Thymus (tissue), 11 donors: ENCODE measurements at regions not wholly inside any gene's neighbourhood (a gene's known extent, or its start where the extent isn't known, plus 50 kb on each side); places are given as distances from the start of the nearest gene placed in this dataset.
A peak's percentile ranks its signal among the peaks of the same experiment; 100 is the strongest.

ENCODE experiments used
- DNase-seq, 9 donors: peaks; one replicate each; pipeline ENCODE4 v3.0.0-alpha.2; 2013; ENCODE audit warnings: low spot score in 9 of 9, low read depth in 6 of 9, missing footprints in 1 of 9
- H3K27ac ChIP-seq, 2 donors: one replicate each; pipeline ENCODE4 v1.5.1; 2013; ENCODE audit warnings: control low read depth in 1 of 2, low read depth in 1 of 2, low read length in 1 of 2, mild to moderate bottlenecking in 1 of 2, moderate library complexity in 1 of 2
- H3K27me3 ChIP-seq, 2 donors: one replicate each; pipeline ENCODE4 v1.5.1; 2013; ENCODE audit warnings: low read length in 1 of 2; ENCODE audit not compliant: control insufficient read depth in 2 of 2, insufficient read depth in 1 of 2
- H3K36me3 ChIP-seq, 2 donors: one replicate each; pipeline ENCODE4 v1.5.1; 2013; ENCODE audit warnings: low read length in 1 of 2, mild to moderate bottlenecking in 1 of 2, moderate library complexity in 1 of 2; ENCODE audit not compliant: control insufficient read depth in 2 of 2, insufficient read depth in 2 of 2
- H3K4me1 ChIP-seq, 2 donors: one replicate each; pipeline ENCODE4 v1.5.1; 2013; ENCODE audit warnings: low read length in 2 of 2; ENCODE audit not compliant: control insufficient read depth in 2 of 2, insufficient read depth in 2 of 2
- H3K4me3 ChIP-seq, 2 donors: one replicate each; pipeline ENCODE4 v1.5.1; 2013; ENCODE audit warnings: low read length in 2 of 2, control low read depth in 1 of 2, mild to moderate bottlenecking in 1 of 2
- H3K9me3 ChIP-seq, 2 donors: one replicate each; pipeline ENCODE4 v1.5.1; 2013; ENCODE audit warnings: low read length in 1 of 2, mild to moderate bottlenecking in 1 of 2; ENCODE audit not compliant: control insufficient read depth in 2 of 2, insufficient read depth in 1 of 2
- WGBS: extraction: QIAGEN DNeasy Blood & Tissue Kit; methylation state at CpG from one replicate; pipeline ENCODE4 v1.1.7; 2013; 5-methylcytosine and 5-hydroxymethylcytosine counted together
- donor health status: healthy.

DNA sequence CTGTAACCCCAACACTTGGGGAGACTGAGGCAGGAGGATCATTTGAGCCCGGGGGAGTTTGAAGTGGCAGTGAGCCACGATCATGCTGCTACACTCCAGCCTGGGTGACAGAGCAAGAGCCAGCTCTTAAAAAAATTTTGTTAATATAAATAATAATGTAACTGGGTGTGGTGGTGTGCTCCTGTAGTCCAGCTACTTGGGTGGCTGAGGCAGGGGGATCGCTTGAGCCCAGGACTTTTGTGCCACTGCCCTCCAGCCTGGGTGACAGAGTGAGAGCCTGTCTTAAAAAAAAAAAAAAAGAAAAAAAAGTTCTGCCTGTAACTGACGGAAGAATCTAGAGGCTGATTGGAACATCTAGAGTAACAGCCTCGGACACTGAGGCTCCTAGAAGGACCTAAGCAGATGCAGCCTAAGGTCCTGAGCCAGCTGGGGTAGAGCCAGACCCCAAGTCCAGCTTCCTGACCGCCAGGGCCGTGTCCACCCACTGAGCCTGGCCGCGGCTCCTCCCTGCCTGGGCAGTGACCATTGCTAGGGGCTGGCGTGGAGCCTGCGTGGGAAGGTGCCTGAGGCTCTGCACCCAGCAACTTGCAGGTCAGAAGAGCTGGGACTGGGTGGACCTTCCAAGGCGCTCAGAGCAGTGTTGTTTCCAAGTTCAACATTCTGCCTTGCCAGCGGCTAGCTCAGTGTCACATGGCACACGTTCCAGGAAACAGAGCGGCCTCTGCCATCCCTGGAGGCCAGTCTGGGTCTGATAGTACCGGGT, 209.4 kb upstream of the CIBAR2 start:
- DNase-seq, result no peak
- 86% methylated on average over 16 of the region's 16 CpGs for WGBS

DNA sequence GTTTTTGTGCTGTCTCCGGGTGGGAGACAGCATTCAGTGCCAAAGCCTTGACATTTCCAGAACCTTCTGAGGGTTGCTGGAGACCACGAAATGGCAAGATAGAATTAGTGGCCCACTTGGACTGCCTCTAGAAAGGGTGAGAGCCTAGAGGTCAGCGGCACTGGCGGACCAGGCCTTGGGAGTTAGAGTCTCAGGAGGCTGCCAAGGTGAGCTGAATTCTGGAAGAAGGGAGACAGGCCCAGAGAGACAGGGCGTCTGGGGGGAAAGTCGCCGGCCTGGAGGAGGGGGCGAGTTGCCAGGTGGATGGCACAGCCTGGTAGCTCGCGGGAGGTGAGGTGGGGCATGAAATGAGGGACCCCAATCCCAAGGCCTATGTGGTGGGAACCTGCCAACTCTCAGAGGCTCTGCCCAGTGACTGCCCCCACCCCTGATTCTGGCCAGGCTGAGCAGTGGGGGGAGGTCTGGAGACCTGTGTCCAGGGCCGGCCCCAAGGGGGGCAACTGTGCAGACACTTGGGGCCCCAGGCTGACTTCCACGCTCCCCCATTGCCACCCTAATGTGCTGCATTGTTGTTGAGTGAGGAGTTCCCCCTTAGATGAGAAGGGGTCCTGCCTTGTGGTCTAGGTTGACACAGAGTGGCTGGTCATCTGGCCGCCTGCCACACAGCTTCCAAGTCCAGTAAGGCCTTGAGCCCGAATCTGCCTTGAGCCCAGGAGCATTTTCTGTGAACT, 211.1 kb upstream of the CIBAR2 start:
- Histone ChIP-seq H3K4me3 (no peak overlapping the region), H3K9me3 (peaks cover 0 to 8% of the 10 kb centered on the region in 2 donors), H3K27me3 (peaks cover 0 to 7% of the 10 kb centered on the region in 2 donors), H3K4me1 (peaks cover 3 to 19% of the 10 kb centered on the region in 2 donors), H3K36me3 (no peaks in the 10 kb centered on the region), H3K27ac (no peak overlapping the region)
- no peak for DNase-seq
- 90% methylated on average over 14 of the region's 14 CpGs for WGBS

More for the DNA sequence above, 209.4 kb upstream of the CIBAR2 start:
- no peaks in the 10 kb centered on the region for H3K36me3 ChIP-seq
- no peak overlapping the region for H3K27ac ChIP-seq
- H3K27me3 ChIP-seq, result no peaks in the 10 kb centered on the region
- H3K9me3 ChIP-seq, result peaks cover 0 to 3% of the 10 kb centered on the region in 2 donors
- H3K4me1 ChIP-seq, result peaks cover 0 to 17% of the 10 kb centered on the region in 2 donors
- no peak overlapping the region for H3K4me3 ChIP-seq

DNA sequence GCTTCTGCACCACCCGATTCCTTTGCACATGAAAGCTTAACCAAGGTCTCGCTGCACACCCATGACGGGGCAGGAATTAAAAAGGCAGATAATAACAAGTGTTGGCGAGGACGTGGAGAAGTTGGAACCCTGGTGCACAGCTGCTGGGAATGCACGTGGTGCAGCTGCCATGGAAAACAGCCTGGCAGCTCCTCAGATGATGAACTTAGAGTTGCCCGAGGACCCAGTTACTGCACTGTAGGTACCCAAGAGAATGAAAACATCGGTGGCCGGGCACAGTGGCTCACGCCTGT, 211.6 kb upstream of the CIBAR2 start:
- Histone ChIP-seq H3K9me3 (peaks cover 0 to 8% of the 10 kb centered on the region in 2 donors), H3K27ac (no peak overlapping the region), H3K4me3 (no peak overlapping the region), H3K27me3 (peaks cover 3 to 12% of the 10 kb centered on the region in 2 donors), H3K36me3 (no peaks in the 10 kb centered on the region), H3K4me1 (peaks cover 7 to 24% of the 10 kb centered on the region in 2 donors)
- no peak for DNase-seq
- WGBS, result 99% methylated on average over 10 of the region's 10 CpGs

DNA sequence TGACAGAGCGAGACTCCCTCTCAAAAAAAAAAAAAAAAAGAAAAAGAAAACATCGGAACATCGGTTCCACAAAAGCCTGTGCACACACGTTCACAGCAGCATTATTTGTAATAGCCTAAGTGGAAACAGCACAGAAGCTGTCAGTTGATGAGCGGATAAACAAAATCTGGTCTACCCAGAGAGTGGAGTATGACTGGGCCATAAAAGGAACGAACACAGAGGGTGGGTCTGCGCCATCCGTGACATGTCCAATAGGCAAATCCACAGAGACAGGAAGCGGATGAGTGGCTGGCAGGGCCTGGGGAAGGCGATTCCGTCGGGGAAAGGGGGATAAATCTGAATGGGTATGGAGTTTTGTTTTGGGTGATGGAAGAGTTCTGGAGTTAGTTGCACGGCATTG, 212.2 kb upstream of the CIBAR2 start:
- whole genome bisulfite sequencing, result 96% methylated on average over 13 of the region's 13 CpGs
- no peak for DNase-seq
- Histone ChIP-seq H3K9me3 (peaks cover 0 to 8% of the 10 kb centered on the region in 2 donors), H3K36me3 (no peaks in the 10 kb centered on the region), H3K27ac (no peak overlapping the region), H3K4me1 (peaks cover 10 to 30% of the 10 kb centered on the region in 2 donors), H3K27me3 (peaks cover 3 to 18% of the 10 kb centered on the region in 2 donors), H3K4me3 (no peak overlapping the region)

DNA sequence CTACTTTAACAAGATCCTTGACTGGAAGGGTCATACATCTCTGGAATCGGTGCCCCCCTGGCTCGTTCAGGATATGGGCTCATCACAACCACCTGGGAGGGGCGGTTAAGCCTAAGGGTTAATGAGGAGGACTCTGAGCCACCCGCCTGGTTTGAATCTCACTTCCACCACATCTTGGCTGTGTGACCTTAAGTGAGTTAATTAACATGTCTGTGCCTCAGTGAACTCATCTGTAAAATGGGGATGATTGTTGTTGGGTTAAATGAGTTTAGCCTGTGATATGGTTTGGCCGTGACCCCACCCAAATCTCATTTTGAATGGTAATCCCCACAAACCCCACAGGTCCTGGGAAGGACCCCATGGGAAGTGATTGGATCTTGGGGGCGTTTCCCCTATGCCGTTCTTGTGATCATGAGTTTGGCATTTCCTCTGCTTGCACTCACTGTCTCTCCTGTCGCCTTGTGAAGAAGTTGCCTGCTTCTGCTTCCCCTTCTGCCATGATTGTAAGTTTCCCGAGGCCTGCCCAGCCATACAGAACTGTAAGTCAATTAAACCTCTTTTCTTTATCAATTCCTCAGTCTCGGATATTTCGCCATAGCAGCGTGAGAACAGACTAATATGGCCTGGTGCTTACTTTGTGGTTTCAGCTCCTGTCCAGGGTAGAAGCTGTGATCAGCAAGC, 214.0 kb upstream of the CIBAR2 start:
- peaks cover 19 to 41% of the 10 kb centered on the region in 2 donors for H3K4me1 ChIP-seq
- H3K9me3 ChIP-seq, result peaks cover 0 to 8% of the 10 kb centered on the region in 2 donors
- peaks cover 3 to 30% of the 10 kb centered on the region in 2 donors for H3K27me3 ChIP-seq
- H3K4me3 ChIP-seq, result no peak overlapping the region
- 86% methylated on average over 12 of the region's 12 CpGs for WGBS
- DNase-seq, result no peak
- no peak overlapping the region for H3K27ac ChIP-seq
- no peaks in the 10 kb centered on the region for H3K36me3 ChIP-seq

DNA sequence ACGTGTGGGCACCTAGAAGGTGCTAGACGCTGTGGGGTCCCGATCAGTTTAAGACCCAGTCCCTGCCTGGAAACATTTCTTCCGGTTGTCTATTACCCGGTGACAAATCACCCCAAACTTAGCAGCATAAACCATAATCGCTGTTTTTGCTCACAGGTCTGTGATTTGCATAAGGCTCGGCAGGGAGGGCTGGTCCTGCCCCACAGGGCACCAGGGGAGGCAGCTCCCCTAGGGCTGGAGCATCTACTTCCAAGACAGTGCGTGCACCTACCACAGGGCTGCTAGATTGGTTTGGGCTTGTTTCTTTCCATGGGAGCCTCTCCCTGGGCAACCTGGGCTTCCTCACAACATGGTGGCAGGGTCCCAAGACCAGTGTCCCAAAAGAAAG, 214.5 kb upstream of the CIBAR2 start:
- H3K27me3 ChIP-seq, result peaks cover 3 to 30% of the 10 kb centered on the region in 2 donors
- no peak for DNase-seq
- peaks cover 0 to 8% of the 10 kb centered on the region in 2 donors for H3K9me3 ChIP-seq
- WGBS, result 89% methylated on average over 8 of the region's 8 CpGs
- H3K27ac ChIP-seq, result no peak overlapping the region
- H3K36me3 ChIP-seq, result no peaks in the 10 kb centered on the region
- peaks cover 19 to 40% of the 10 kb centered on the region in 2 donors for H3K4me1 ChIP-seq
- no peak overlapping the region for H3K4me3 ChIP-seq

DNA sequence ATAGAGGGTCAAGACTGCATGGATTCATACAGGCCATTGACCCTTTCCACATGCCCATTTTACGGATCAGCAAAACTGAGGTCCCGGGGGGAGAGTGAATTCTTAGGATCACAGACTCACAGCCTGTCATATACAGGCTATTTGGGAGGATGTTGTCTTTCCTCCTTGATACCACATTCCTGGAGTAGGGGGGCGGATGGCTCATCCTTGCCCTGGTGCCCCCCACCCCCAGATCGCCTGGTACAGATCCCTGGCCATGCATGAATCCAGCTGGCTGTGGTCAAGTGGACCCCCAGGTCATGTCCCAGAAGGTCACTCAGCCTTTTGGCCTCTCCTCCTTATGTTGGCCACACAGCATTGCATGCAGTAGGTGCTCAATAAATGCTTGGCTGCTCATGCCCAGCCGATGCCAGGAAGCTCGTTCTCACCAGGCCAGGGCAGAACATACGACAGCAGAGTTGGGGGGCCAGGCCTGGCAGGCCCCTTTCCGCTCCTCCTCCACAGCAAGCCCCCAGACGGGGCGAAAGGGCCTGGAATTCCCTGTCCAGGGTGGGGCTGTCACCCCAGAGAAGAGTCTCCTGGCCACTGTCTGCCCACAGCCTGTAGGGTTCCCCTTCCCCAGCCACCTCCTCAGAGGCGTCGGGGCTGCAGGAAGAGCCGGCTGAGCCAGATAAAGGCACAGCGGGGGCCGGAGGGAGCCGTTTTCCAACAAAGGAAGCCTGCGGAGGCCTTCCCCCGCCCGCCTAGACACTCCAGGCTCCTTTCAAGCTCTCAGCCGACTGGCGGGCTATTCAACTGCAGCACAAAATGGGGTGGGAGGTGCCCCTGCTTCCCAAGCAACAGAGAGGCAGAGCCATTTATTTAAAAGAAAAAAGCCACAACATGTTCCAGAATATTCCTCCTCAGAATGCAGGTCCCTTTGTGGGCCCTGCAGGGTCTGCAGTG, 215.7 kb upstream of the CIBAR2 start:
- peaks cover 19 to 37% of the 10 kb centered on the region in 2 donors for H3K4me1 ChIP-seq
- H3K9me3 ChIP-seq, result peaks cover 0 to 8% of the 10 kb centered on the region in 2 donors
- no peak overlapping the region for H3K27ac ChIP-seq
- no peak overlapping the region for H3K4me3 ChIP-seq
- 41% methylated on average over 21 of the region's 21 CpGs for WGBS
- peaks cover 6 to 30% of the 10 kb centered on the region in 2 donors for H3K27me3 ChIP-seq
- peak in 1 of 9 donors; percentile 47 for DNase-seq
- no peaks in the 10 kb centered on the region for H3K36me3 ChIP-seq

DNA sequence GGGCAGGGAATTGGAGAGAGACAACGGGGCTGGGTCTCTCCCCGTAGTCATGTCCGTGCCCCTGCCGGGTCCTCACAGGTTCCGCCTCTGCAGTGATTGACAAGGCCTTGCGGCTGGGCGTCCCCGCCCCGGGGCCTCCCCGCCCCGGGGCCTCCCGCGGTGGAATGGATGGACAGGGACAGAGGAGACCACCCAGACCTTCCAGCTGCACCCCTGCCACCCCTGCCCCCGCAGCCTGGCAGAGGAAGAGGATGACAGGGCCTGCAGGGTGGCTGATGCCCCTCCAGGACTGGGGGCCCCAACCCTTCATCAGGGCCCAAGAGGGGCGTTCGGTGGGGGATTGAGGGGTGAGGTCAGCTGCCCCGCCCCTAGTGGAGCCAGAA, 216.4 kb upstream of the CIBAR2 start:
- Histone ChIP-seq H3K27me3 (peaks cover 6 to 30% of the 10 kb centered on the region in 2 donors), H3K27ac (no peak overlapping the region), H3K4me1 (peaks cover 19 to 36% of the 10 kb centered on the region in 2 donors), H3K36me3 (no peaks in the 10 kb centered on the region), H3K4me3 (no peak overlapping the region), H3K9me3 (peaks cover 0 to 8% of the 10 kb centered on the region in 2 donors)
- no peak for DNase-seq
- WGBS, result 14% methylated on average over 17 of the region's 17 CpGs
